ENCODE measurements at regions not wholly inside any gene's neighbourhood (a gene's known extent, or its start where the extent isn't known, plus 50 kb on each side); places are given as distances from the start of the nearest gene placed in this dataset.

GRCh38 chr3:191997093-191997492 lies 536.1 kb downstream of the PYDC2 start:
- TF ChIP-seq POLR2A (IDR thresholded peaks at IDR 0.05; ENCODE audit: low read depth, low read length): no peak
- TF ChIP-seq POLR2AphosphoS5 (IDR thresholded peaks at IDR 0.05; ENCODE audit: low read depth, low read length): no peak

All from GM12892 (cell line).